ENCODE measurements at regions not wholly inside any gene's neighbourhood (a gene's known extent, or its start where the extent isn't known, plus 50 kb on each side); places are given as distances from the start of the nearest gene placed in this dataset.
A peak's percentile ranks its signal among the peaks of the same experiment; 100 is the strongest.
"Not testable (repeated sequence)": the region's sequence is repeated elsewhere in the genome, so short reads cannot be mapped to it uniquely, and the experiment has no call there.

DNA sequence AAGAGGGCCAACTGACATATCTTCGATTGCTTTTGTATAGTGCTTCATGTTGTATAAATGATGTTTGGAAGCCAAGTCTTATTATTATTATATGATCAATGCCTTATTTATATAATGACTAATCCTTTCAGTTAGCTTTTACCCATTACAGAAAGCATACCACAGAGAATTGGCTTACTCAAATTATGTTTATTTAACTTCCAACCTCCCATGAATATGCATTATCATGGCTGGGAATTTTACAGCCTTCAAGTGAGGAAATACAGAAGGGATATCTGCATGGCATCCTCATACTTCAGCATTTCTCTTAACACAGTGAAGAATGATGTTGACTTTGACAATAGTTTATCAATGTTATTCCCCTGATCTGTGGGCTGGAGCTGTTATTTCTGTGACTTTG is 225.9 kb upstream of the GAP43 start:
- DNase-seq, result no peak

DNA sequence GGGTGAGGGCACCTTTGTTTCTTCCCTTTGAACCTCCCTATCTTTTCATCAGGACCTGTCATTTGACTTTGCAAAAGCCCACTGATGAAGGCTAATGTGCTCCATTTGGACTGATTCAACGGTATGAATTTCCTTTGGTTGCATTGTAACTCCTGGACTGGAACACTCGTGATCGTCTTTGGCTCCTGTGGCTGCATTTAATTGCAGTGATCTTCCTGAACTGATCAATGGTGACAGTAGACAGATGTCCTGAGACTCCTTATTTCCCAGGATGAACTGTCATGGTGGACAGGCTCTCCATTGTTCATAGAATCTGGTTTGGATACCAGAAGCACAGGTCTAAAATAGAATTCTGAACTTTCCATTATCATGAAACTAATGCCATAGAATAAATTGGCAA is 224.8 kb upstream of the GAP43 start:
- no peak for DNase-seq

DNA sequence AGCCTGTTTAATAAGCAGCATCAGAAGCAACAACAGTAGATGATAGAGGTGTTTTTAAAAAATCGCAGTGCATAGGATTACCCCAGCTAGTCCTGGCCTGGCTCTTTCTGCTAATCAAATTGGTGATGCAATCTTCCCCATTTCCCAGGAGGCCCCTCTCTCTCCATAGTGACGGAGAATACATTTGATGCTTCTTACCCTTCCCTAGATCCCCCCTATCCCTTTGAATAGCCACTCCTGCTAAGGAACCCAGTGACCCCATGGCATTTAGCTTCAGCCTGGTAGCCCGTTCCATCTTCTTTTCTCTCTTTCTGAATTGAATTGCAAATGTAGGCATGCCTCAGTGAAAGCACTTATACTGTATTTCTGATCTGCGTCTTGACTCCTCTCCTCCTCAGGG is 223.6 kb upstream of the GAP43 start:
- DNase-seq, result no peak

DNA sequence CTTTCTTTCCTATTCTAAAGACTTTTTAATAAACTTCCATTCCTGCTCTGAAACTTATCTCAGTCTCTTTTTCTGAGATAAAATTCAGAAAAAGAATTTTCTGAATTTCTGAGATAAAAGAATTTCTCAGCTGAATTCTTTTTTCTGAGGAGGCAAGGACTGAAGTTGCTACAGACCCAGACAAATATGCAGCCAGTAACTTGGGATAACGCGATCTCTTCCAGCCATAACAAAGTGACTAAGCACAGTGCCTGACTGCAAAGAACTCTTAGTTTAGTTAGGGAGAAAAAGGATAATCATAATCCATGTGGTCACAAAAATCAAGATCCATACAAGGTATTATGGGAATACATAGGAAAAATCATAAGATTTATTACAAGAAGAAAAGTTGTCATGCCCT is 222.0 kb upstream of the GAP43 start:
- no peak for DNase-seq

DNA sequence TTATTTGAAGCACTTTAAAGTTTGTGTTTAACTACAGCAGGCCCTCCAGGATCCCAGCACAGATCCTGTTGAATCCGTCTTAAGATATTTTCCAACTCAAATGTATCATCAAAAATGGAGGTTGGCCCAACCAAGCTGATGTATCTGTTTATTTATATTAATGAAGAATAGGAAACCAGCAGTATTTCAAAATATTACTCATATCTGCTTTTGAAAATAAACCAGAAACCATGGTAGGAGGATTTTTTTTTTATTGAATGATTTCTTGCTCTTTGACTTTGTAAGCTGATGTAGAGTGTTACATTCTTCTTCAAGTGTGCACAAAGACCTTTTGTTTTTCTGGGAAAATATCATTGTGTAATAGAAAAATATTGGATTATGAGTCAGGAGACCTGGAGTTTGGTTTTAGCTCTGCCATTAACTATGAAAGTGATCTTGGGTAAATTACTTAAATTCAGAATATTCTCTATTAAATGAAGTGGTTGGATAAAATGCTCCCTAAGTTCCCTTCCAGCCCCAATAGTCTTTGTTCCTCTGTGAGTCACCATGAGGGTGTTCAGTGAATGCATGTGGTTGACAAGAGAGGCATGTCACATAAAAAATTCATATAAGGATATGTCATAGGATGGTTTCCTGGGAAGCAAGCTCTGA is 221.3 kb upstream of the GAP43 start:
- DNase-seq, result no peak

DNA sequence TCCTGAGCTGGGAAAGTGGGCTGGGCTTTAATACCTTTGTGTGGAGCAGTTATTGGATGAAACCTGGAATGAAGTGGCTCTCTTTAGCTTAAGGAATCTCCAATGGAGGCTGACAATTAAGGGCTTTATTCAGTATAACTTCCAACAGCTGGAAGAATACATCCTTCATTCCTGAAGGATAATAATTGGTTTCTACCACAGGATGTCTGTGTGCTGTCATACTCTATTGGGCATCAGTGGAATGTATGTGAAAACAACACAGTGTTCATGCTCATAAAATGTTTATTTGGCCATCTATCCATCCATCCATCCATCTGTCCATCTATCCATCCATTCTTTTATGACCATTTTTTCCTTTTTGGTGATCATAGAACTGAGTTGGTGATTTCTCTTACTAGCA is 220.7 kb upstream of the GAP43 start:
- DNase-seq, result no peak

DNA sequence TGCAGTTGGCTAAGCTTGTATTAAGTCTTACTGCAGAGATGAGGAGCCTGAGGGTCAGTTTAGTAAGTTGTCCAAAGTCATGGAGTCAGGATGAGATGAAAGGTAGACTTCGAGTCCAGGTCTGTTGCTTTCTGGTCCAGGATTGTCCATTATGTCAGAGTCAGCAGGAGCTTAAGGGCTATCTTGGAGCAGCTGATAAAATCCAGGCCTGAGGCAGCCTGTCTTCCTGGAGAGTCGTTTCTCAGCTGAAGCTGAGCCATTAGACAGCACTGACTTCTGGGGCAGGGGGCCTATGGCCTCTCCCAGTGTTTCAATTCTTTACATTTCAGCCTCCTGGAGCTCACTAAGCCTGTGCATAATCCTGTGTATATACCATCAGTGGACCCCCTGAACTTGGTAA is 219.5 kb upstream of the GAP43 start:
- DNase-seq, result no peak

DNA sequence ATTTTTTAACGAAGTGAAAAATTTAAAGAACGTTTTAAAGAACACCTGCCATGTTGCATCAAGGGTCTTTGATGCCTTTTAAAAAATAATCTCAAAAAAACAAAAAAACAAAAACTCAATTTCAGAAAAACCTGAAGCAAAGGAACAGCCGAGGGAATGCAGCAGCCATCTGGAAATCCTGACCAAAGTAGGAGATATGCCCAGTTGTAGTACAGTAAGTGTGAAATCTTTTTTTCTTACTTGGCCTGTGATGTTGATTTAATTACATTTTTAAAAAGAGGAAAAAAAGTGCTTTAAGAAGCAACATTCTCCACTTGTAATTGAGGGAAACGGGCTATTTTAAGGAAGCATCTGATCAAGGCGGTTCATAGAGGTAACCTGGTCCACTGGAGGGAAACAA is 213.7 kb upstream of the GAP43 start:
- no peak for DNase-seq

DNA sequence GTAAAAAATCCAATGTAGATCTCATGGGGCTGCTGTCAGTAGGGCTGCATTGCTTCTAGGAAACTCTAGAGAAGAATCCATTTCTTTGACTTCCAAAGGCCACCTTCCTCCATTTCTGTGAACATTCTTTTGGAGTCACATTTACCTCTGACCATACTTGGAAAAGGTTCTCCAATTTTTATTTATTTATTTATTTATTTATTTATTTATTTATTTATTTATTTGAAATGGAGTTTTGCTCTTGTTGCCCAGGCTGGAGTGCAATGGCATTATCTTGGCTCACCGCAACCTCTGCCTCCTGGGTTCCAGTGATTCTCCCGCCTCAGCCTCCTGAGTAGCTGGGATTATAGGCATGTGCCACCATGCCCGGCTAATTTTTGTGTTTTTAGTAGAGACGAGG is 208.7 kb upstream of the GAP43 start:
- DNase-seq, result not testable (repeated sequence)

DNA sequence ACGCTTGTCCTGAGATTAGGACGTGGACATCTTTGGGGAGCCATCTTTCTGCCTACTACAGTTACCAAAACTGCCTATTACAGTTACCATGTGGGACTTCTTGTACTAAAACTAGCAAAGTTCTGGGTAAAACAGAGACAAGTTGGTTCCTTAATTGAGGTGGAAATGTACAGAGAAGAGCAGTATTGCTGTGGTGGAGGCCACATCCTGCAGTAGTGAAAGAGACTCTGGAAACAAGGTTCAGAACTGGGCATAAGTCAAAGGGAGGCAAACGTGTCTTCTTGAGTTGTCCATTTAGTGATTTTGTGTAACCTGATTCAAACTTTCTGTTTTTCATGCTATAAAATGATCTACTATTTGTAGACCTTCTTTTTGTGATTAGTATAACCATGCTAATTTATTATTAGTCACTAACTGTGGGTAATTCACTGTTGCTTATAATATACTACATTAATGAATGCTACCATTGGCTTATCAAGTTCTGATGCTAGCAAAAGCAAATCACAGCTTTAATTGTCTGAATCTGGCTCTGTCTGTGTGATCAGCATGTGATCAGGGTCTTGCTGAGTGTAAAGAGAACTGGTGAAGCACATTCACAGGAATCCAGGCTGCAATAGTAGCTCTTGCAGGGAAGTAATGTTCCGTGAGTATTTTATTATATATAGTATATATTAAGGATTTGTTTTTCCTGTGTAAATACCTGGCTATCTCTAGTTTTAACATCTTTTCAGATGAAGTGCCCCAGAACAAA is 207.9 kb upstream of the GAP43 start:
- DNase-seq, result no peak

DNA sequence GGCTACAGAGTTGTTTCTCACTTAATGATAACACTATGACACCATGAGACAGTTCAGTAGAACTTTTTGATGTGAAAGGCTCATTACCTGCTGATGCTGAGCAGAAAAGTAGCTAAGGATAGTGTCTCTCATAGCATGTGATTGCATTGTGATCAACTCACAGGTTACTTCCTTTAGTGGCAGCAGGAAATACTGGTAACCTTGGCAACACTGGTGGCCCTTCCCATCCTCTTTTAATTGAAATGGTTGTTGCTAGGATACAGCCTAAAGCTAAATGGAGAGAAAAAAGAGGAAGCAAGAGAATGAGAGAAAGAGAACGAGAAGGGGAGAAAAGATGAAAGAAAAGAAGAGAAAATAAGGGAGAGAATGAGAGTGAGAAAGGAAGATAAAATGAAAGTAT is 204.7 kb upstream of the GAP43 start:
- no peak for DNase-seq

DNA sequence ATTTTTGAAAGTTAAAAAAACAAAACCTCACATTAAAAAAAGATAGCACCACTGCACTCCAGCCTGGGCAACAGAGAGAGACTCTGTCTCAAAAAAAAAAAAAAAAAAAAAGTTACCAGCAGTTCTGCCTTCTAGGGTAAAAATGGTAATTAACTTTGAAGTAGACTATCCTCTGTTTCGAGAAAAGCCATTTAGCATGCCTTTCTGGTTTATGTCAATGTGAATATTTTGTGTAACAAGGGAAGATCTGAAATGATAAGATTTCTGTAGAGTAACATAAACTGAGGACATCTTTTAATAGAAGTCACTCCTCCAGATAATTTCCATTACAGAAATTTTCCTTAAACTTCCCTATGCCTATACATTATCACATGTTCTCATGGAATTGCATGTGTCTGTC is 203.2 kb upstream of the GAP43 start:
- DNase-seq, result no peak

DNA sequence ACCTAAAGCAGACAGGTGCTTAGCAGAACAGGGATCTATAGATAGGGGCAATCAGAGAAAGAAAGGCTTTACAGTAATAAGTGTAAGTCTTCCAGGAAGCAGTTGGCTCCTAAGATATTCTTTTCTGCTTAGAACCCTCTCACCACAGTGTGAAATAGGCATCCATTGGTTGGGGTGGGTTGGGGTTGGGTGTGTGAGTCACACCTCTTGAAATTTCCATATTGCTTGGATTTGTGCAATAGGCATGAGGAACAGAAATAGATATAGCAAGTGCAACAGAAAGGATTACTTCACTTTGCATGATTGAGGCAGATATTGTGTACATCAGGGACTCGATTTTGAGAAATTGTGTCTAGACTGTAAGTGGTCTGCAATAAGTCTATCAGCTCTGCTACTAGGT is 200.1 kb upstream of the GAP43 start:
- no peak for DNase-seq

DNA sequence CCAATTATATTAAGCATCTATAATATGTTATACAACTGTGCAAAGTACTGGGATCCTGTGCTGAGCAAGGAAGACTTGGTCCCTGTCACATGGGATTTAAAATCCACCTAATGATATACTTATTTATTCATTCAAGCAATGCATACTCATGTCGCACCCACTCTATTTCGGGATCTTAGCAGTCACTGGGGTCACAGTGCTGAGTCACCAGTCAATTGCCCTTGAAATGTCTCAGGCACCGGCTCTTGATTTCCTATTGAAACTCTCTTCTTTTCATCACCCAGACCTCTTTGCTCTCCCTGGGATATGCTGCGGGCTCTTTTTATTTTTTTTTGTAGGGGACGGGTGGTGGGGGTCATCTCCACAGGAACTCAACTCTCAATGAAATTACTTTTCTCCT is 194.5 kb upstream of the GAP43 start:
- DNase-seq, result no peak

DNA sequence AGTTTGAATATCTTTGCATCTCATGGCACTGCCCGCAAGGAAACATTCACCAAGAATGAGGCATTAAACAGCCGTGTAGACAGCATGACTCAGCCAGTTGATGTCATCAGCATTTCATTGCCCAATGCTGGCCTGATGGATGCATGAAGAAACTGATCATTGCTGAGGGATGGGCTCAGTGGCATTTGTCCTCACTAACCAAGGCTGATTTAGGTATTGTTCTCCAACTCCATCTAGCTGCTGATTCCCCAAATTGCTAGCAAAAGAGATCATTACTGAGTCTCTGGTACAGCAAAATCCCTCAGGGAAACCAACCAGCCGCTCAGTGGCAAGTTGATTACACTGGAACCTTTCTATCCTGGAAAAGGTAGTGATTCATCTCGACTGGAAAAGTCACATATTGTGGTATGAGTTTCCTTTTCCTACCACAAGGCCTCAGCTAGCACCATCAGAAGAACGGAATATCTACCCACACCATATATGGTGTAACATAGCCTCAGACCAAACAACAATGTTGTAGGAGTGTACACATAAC is 186.5 kb upstream of the GAP43 start:
- DNase-seq, result no peak

DNA sequence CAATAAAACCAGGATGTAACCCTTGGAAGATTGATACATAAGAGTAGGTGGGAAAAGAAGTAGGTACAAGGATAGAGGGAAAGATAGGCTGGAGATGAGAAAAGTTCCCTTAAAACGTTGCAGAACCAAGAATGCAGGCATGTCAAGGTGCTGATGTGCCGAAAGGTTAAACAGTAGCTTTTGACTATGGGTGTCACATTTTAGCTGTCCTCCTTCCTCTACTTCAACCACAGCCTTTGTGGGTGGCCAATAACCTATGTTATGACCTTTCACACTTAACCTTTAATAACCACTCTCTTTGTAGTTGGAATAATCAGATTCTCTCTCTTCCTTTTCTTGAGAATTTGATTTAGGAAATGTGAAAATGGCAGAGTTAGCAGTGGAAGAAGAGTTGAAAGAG is 184.5 kb upstream of the GAP43 start:
- DNase-seq, result no peak

DNA sequence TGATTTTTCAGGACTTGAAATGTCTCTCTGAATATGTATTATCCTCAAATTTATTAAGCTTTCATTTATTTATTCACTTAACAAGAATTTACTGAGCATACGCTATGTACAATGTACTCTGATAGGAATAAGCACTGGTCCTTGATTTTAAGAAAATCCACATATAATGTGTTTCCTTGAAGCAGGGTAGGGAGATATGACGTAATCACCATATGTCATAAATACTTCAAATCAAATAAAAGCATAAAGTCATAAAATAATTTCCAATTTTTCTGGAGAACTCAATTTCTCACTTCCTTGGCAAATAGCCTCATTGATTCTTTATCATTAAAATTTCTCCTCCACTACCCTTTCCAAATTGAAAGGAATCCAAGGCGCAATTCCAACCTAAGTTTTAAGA is 177.8 kb upstream of the GAP43 start:
- DNase-seq, result no peak

DNA sequence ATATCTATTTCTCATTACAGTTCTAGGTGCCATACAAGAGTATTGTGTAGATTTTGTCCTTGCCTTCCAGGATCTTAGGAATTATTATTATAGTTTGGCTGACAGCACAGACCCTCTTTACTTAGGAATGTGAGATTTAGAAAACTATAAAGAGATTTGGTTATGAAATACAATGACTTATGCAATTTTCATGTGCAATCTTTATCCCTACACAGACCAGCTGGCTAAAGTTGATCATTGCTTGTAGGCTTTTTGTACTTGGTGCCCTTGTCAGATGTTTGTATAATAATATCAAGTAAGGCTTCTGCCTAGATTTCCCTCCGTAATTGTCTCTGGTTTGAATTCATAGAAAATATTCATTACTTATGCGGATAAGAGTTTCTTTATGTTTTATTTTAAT is 174.5 kb upstream of the GAP43 start:
- no peak for DNase-seq

DNA sequence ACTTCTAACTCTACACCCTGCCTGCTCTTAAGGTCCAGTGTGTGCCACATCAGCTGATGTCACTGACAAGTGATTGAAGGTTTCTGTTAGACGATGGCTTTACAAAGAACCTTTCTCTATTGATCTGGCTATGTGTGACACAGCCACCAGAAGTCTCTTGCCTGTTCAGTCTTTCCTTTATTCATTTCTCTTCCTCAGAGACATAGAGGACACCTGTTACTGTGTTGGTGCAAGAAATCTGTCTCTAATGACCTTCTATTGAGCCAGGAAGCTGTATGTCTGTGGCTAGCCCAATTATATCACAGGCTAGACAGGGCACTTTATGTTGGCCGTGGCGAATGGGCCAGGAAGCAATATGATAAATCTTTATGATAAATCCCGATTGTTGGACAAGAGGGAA is 173.3 kb upstream of the GAP43 start:
- DNase-seq, result no peak

DNA sequence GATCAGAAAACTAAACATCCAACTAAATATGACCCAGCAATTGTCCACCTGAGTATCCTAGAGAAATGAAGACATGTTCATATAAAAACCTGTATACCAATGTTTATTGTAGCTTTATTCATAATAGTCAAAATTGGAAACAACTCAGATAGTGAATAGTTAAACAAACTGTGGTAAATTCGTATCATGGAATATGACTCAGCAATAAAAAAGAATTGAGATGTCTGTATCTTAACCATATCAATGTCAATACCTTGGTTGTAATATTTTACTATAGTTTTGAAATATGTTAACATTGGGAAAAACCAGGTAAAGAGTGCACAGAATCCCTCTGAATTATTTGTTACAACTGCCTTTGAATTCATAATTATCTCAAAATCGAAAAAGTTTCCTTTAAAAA is 159.3 kb upstream of the GAP43 start:
- no peak for DNase-seq

DNA sequence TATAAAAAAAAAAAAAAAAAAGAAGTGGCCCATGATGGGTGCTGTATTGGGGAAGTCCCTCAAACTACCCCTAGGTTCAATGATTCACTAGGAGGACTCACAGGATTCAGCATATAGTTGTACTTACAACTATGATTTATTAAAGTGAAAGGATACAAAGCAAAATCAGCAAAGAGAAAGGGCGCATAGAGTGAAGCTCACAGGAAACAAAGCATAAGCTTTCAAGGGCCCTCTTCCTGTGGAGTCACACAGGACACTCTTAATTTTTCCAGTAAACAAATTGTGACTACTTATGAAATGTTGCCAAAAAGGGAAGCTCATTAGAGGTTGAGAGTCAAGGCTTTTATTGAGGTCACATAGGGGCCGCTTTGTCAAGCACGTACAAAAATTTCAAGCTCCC is 153.7 kb upstream of the GAP43 start:
- DNase-seq, result peak in 1 of 2 experiments; percentile 4

DNA sequence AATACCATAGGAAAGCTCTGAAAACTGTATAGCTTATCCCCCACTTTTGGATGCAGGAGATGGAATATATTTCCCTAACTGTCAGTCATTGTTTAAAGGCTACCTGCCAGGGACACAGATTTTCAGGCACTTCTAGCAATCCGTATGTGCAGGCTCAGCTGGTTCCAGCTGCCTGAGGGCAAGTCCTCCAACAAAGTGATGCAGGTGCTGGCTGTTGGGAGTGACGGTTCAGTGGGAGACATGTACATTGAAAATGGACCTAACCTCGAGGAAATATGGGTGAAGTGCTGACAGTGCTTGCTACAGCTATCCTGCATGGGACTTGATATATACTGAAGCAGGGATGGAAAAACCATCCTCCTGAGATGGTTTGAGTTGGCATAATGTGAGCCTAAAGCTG is 153.1 kb upstream of the GAP43 start:
- DNase-seq, result no peak

DNA sequence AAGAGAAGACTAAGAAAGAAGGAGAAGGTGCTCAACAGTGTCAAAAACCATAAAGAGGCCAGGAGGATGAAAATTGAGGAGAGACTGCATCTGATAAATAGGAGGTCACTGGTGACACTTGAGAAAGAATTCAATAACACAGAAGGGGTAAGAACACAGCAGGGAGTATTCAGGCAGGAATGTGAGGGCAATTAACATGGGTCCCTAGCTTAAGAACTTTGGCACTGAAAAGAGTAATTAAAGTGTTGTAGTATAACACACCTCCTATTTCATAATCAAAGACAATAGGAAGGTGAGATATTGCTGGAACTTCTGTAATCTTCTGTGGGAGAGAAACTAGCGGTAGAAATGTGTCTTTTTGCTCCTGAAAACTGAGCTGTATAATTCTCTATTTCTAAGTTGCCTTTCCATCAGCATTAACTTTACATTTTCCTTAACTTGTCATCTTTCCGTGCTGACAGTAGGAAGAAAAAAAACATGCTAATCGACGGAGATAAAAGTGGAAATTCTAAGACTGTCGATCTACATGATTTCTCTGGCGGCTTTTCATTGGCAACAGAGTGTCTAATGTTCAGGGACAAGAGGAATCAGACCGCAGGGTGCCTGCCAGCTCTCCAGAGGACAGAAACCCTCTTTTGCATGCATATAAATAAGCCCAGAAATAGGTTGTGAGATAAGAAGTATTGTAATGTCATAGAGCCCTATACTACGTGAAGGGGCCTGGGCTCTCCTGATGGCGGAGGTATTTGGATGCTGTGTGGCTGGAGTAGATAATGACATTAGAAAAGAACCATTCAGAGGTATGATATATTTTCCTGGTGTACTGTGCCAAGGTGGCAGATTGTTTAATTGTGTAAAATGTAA is 147.9 kb upstream of the GAP43 start:
- DNase-seq, result no peak

DNA sequence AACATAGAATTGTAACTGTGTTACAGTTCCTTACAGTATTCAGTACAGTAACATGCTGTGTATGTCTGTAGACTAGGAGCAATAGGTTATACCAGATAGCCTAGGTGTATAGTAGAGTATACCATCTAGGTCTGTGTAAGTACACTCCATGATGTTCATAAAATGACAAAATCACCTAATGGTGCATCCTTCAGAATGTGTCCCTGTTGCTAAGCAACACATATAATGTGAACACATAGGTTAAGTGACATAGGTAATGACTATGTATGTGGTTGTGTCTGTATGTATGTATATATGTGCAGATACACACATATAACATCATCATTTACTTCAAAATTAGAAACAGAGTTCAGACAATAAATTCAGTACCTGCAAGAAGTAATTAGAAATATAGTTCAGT is 146.8 kb upstream of the GAP43 start:
- no peak for DNase-seq

Measured in Kasumi-1 (cell line).